H1 (cell line): ENCODE measurements at regions not wholly inside any gene's neighbourhood (a gene's known extent, or its start where the extent isn't known, plus 50 kb on each side); places are given as distances from the start of the nearest gene placed in this dataset.

Source experiments
- CTCF ChIA-PET: fragments of 300-600 bp; sonication (Branson Sonifier 250); formaldehyde crosslinking; loops from one replicate; lab custom pipeline; 2021; ENCODE audit not compliant: partially characterized antibody; lab: Charles Lee
- POLR2A ChIA-PET: fragments of 300-600 bp; sonication (Branson Sonifier 250); formaldehyde crosslinking; loops from one replicate; lab custom pipeline; 2021; ENCODE audit warnings: inconsistent platforms; ENCODE audit not compliant: partially characterized antibody; lab: Charles Lee
- DNase-seq, 2 experiments: peaks; one replicate each; pipeline versions ENCODE4 v3.0.0 to v3.0.0-alpha.2; 2010 to 2022; ENCODE audit warnings: low spot score in 2 of 2, low read depth in 1 of 2, mixed read lengths in 1 of 2
- FAIRE-seq: peaks from 2 replicates; lab custom pipeline; 2011; peaks lifted over from hg19 to GRCh38; lab: Jason Lieb, UNC
- H2AFZ ChIP-seq: 2 replicates; pipeline ENCODE4 v1.8.1; 2012; ENCODE audit warnings: low read length, inconsistent platforms
- H2AK5ac ChIP-seq: 2 replicates; pipeline ENCODE4 v1.6.1; 2013; ENCODE audit warnings: low read depth, low read length
- H2BK120ac ChIP-seq: replicated peaks from 2 replicates; pipeline ENCODE3; 2013; ENCODE audit warnings: low read depth, low read length, inconsistent platforms
- H2BK12ac ChIP-seq: 2 replicates; pipeline ENCODE4 v1.6.1; 2013; ENCODE audit warnings: low read depth, low read length
- H2BK15ac ChIP-seq: 2 replicates; pipeline ENCODE4 v1.6.1; 2013; ENCODE audit warnings: low read length
- H2BK20ac ChIP-seq: 2 replicates; pipeline ENCODE4 v1.6.1; 2013; ENCODE audit warnings: low read length
- H2BK5ac ChIP-seq: 2 replicates; pipeline ENCODE4 v1.6.1; 2013; ENCODE audit warnings: low read depth, low read length
- H3K14ac ChIP-seq: 2 replicates; pipeline ENCODE4 v1.6.1; 2013; ENCODE audit warnings: inconsistent platforms; ENCODE audit not compliant: insufficient read length
- H3K18ac ChIP-seq: 2 replicates; pipeline ENCODE4 v1.6.1; 2013; ENCODE audit warnings: low read length; ENCODE audit errors: extremely low read depth
- H3K23ac ChIP-seq: 2 replicates; pipeline ENCODE4 v1.6.1; 2013; ENCODE audit warnings: inconsistent platforms; ENCODE audit not compliant: insufficient read length
- H3K23me2 ChIP-seq: 2 replicates; pipeline ENCODE4 v1.6.1; 2013; ENCODE audit warnings: low read depth, low read length
- H3K27ac ChIP-seq: 2 replicates; pipeline ENCODE4 v1.6.1; 2011; ENCODE audit warnings: low read depth, low read length, inconsistent platforms
- H3K27me3 ChIP-seq, 4 experiments: replicated peaks in 1 of 4; 1 replicate in 1 of 4; 2 replicates in 3 of 4; pipeline versions ENCODE4 v1.6.1 to v1.8.1; 2011 to 2013; ENCODE audit warnings: low read length in 3 of 4, mild to moderate bottlenecking in 3 of 4, inconsistent platforms in 2 of 4, mixed read lengths in 2 of 4, moderate library complexity in 1 of 4; ENCODE audit not compliant: control insufficient read depth in 3 of 4, insufficient read depth in 3 of 4; ENCODE audit errors: extremely low read depth in 1 of 4
- H3K36me3 ChIP-seq, 4 experiments: 2 replicates each; pipeline versions ENCODE4 v1.6.1 to v1.8.1; 2011 to 2013; ENCODE audit warnings: mild to moderate bottlenecking in 4 of 4, low read length in 3 of 4, moderate library complexity in 2 of 4, control low read depth in 1 of 4, inconsistent platforms in 1 of 4; ENCODE audit not compliant: insufficient read depth in 4 of 4, control insufficient read depth in 2 of 4
- H3K4ac ChIP-seq: replicated peaks from 2 replicates; pipeline ENCODE3; 2013; ENCODE audit warnings: low read length, low read depth, mixed read lengths, inconsistent platforms; ENCODE audit not compliant: insufficient read length
- H3K4me1 ChIP-seq, 4 experiments: replicated peaks in 1 of 4; 1 replicate in 1 of 4; 2 replicates in 3 of 4; pipeline versions ENCODE4 v1.6.1 to v1.8.1; 2011 to 2013; ENCODE audit warnings: low read length in 3 of 4, inconsistent platforms in 2 of 4, mixed read lengths in 1 of 4; ENCODE audit not compliant: insufficient read depth in 4 of 4, control insufficient read depth in 3 of 4
- H3K4me2 ChIP-seq, 2 experiments: 2 replicates each; pipeline versions ENCODE4 v1.6.1 to v1.8.1; 2011 to 2013; ENCODE audit warnings: low read depth in 2 of 2, low read length in 2 of 2, control low read depth in 1 of 2, inconsistent platforms in 1 of 2, mild to moderate bottlenecking in 1 of 2; ENCODE audit not compliant: insufficient read depth in 1 of 2
- H3K4me3 ChIP-seq, 4 experiments: fragments of 200-600, 300-600 bp in 1 of 4; sonication (generic), shearing (Covaris generic), sonication (Bioruptor Twin) in 1 of 4; 2 replicates each; pipeline versions ENCODE4 v1.5.1 to v1.8.1; 2011 to 2016; ENCODE audit warnings: low read length in 4 of 4, low read depth in 3 of 4, control low read depth in 2 of 4, inconsistent platforms in 2 of 4, mild to moderate bottlenecking in 2 of 4, mixed read lengths in 1 of 4, moderate library complexity in 1 of 4; ENCODE audit not compliant: insufficient read depth in 2 of 4; ENCODE audit errors: extremely low read depth in 1 of 4
- H3K56ac ChIP-seq: replicated peaks from 2 replicates; pipeline ENCODE3; 2013; ENCODE audit warnings: low read depth, mild to moderate bottlenecking, mixed read lengths, low read length, inconsistent platforms; ENCODE audit not compliant: insufficient read length
- H3K79me1 ChIP-seq: 2 replicates; pipeline ENCODE4 v1.6.1; 2013; ENCODE audit warnings: low read depth, low read length, control low read depth
- H3K79me2 ChIP-seq, 2 experiments: 2 replicates each; pipeline versions ENCODE4 v1.6.1 to v1.8.1; 2012 to 2013; ENCODE audit warnings: low read length in 2 of 2, mild to moderate bottlenecking in 2 of 2, inconsistent platforms in 1 of 2; ENCODE audit not compliant: insufficient read depth in 2 of 2, control insufficient read depth in 1 of 2
- H3K9ac ChIP-seq, 4 experiments: replicated peaks in 1 of 4; 1 replicate in 1 of 4; 2 replicates in 3 of 4; pipeline versions ENCODE4 v1.6.1 to v1.8.1; 2011 to 2013; ENCODE audit warnings: low read depth in 3 of 4, low read length in 3 of 4, control low read depth in 2 of 4, mild to moderate bottlenecking in 2 of 4, moderate library complexity in 2 of 4, inconsistent platforms in 1 of 4; ENCODE audit errors: extremely low read depth in 1 of 4
- H3K9me3 ChIP-seq, 2 experiments: 2 replicates each; pipeline versions ENCODE4 v1.6.1 to v1.8.1; 2012 to 2013; ENCODE audit warnings: mild to moderate bottlenecking in 2 of 2, moderate library complexity in 2 of 2, control low read depth in 1 of 2, inconsistent platforms in 1 of 2, low read depth in 1 of 2, low read length in 1 of 2, mixed read lengths in 1 of 2; ENCODE audit not compliant: insufficient read depth in 2 of 2
- H4K20me1 ChIP-seq, 2 experiments: replicated peaks in 1 of 2; 2 replicates each; pipeline versions ENCODE3 to v1.8.1; 2011 to 2013; ENCODE audit warnings: inconsistent platforms in 2 of 2, low read length in 2 of 2, mild to moderate bottlenecking in 1 of 2; ENCODE audit not compliant: insufficient read depth in 2 of 2, control insufficient read depth in 1 of 2
- H4K5ac ChIP-seq: 2 replicates; pipeline ENCODE4 v1.6.1; 2013; ENCODE audit warnings: low read length, low read depth, mixed read lengths, inconsistent platforms; ENCODE audit not compliant: insufficient read length
- H4K8ac ChIP-seq: 2 replicates; pipeline ENCODE4 v1.8.0; 2013; ENCODE audit warnings: mild to moderate bottlenecking, moderate library complexity, low read length, inconsistent platforms; ENCODE audit not compliant: insufficient read depth; ENCODE audit errors: extremely low read depth
- H4K91ac ChIP-seq: replicated peaks from 2 replicates; pipeline ENCODE3; 2013; ENCODE audit warnings: low read length, mixed read lengths, inconsistent platforms; ENCODE audit not compliant: insufficient read length
- BCL11A ChIP-seq, 2 experiments: IDR thresholded peaks; one replicate each; pipeline ENCODE4 v1.6.1; 2011; ENCODE audit warnings: low read depth in 2 of 2, low read length in 2 of 2, mild to moderate bottlenecking in 2 of 2
- GTF2F1 ChIP-seq: IDR thresholded peaks from 2 replicates; pipeline ENCODE4 v1.6.1; 2012; ENCODE audit warnings: low read depth, low read length, improper control_type of control experiment, borderline replicate concordance
- HDAC2 ChIP-seq, 2 experiments: fragments of 300-600 bp in 1 of 2; sonication (generic) in 1 of 2; IDR thresholded peaks; 2 replicates each; pipeline ENCODE4 v1.6.1; 2011 to 2012; ENCODE audit warnings: low read depth in 2 of 2, low read length in 2 of 2, mild to moderate bottlenecking in 2 of 2, moderate library complexity in 2 of 2, borderline replicate concordance in 1 of 2, inconsistent platforms in 1 of 2
- HDAC6 ChIP-seq: IDR thresholded peaks from one replicate; pipeline ENCODE4 v1.7.1; 2012; ENCODE audit warnings: low read depth, mild to moderate bottlenecking, inconsistent platforms, low read length, moderate library complexity
- JUND ChIP-seq: IDR thresholded peaks from 2 replicates; pipeline ENCODE4 v1.6.1; 2011; ENCODE audit warnings: mild to moderate bottlenecking, improper control_type of control experiment, low read length
- KDM1A ChIP-seq: fragments of 200-600, 300-600 bp; sonication (generic); IDR thresholded peaks from 2 replicates; pipeline ENCODE4 v1.7.1; 2016; ENCODE audit warnings: mild to moderate bottlenecking, low read length, borderline replicate concordance
- KDM5A ChIP-seq: fragments of 200-600 bp; IDR thresholded peaks from 2 replicates; pipeline ENCODE4 v1.7.1; 2012; ENCODE audit warnings: mild to moderate bottlenecking, low read length, inconsistent platforms, mixed read lengths
- RAD21 ChIP-seq, 2 experiments: IDR thresholded peaks in 1 of 2; conservative IDR thresholded peaks in 1 of 2; 2 replicates each; pipeline ENCODE4 v1.6.1; 2011; ENCODE audit warnings: low read depth in 2 of 2, low read length in 2 of 2, improper control_type of control experiment in 1 of 2, inconsistent platforms in 1 of 2, mild to moderate bottlenecking in 1 of 2, moderate library complexity in 1 of 2
- SIN3A ChIP-seq, 2 experiments: IDR thresholded peaks in 1 of 2; conservative IDR thresholded peaks in 1 of 2; 2 replicates each; pipeline ENCODE4 v1.6.1; 2011 to 2012; ENCODE audit warnings: low read length in 2 of 2, improper control_type of control experiment in 1 of 2, low read depth in 1 of 2, mild to moderate bottlenecking in 1 of 2
- SP2 ChIP-seq: IDR thresholded peaks from 2 replicates; pipeline ENCODE4 v1.6.1; 2012; ENCODE audit warnings: mild to moderate bottlenecking, low read length, inconsistent platforms
- SP4 ChIP-seq: IDR thresholded peaks from 2 replicates; pipeline ENCODE4 v1.6.1; 2012; ENCODE audit warnings: low read length, inconsistent platforms
- WGBS, 2 experiments: shearing (Covaris generic) in 1 of 2; methylation state at CpG; one replicate each; pipeline versions ENCODE4 v1.1.6 to v1.1.7; 2013 to 2015; ENCODE audit warnings: low lambda C conversion rate in 2 of 2, mixed read lengths in 2 of 2, inconsistent platforms in 1 of 2, low coverage in 1 of 2, missing lambda C conversion rate in 1 of 2; ENCODE audit not compliant: insufficient replicate concordance in 2 of 2, insufficient coverage in 1 of 2, insufficient read length in 1 of 2; ENCODE audit errors: extremely low coverage in 1 of 2, missing lambda C conversion rate in 1 of 2; 5-methylcytosine and 5-hydroxymethylcytosine counted together
- TF ChIP-seq, protein P1 (sequence below): IDR thresholded peaks from 2 replicates; pipeline ENCODE4 v1.6.1; 2011; ENCODE audit warnings: low read depth, mild to moderate bottlenecking, low read length; ENCODE audit not compliant: insufficient read depth

DNA sequence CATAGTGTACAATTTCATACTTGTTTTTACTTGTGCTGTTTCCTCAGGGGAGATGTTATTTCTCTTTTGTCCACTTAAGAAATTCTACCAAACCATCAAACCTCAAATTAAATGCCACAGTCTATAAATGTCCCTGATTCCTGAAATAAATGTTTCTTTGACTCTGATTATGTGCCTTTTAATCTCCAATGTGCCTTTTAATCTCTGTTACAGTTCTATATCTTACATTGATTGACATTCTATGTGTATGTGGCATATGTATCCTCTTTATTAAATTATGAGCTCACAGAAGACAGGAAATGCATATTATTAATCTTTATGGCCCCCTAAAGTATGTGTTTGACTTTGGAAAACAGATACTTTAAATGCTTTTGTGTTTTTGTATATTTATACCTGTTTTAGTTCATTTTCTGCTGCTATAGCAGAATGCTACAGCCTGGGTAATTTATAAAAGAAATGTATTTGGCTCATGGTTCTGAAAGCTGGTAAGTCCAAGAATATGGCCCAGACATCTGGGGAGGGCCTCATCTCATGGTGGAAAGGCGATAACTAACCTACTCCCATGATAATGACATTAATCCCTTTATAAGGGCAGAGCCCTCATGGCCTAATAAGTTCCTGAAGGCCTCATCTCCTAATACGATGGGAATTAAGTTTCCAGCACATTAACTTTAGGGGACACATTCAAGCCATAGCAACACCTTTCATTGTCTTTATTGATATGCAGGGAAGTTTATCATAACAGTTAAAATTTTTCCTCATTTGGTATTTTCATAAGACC, 403.9 kb downstream of the LIG4 start:
- H2AK5ac ChIP-seq, result no peak overlapping the region
- no peak overlapping the region for H3K4me2 ChIP-seq
- no peak overlapping the region for H3K4ac ChIP-seq
- ChIA-PET CTCF (no interaction called here), POLR2A (no interaction called here)
- no peaks in the 10 kb centered on the region for H3K36me3 ChIP-seq
- no peak overlapping the region for H4K5ac ChIP-seq
- WGBS, 2 experiments, result 85% methylated on average over 2 of the region's 2 CpGs; no CpG with 5 or more reads in 1 of the 2 experiments
- no peak overlapping the region for H4K8ac ChIP-seq
- H3K56ac ChIP-seq, result no peak overlapping the region
- no peaks in the 10 kb centered on the region for H3K23me2 ChIP-seq
- no peak overlapping the region for H3K23ac ChIP-seq
- no peak overlapping the region for H3K27ac ChIP-seq
- H3K79me1 ChIP-seq, result no peaks in the 10 kb centered on the region
- H3K14ac ChIP-seq, result no peak overlapping the region
- no peaks in the 10 kb centered on the region; a peak in 1 of 7 replicates for H3K4me1 ChIP-seq
- no peak overlapping the region for H2BK5ac ChIP-seq
- no peak overlapping the region for H3K18ac ChIP-seq
- H2BK15ac ChIP-seq, result no peak overlapping the region
- H2BK12ac ChIP-seq, result no peak overlapping the region
- H3K9me3 ChIP-seq, result no peaks in the 10 kb centered on the region
- DNase-seq, result no peak
- 0 out of 4 replicates have a peak, but pooled peaks cover 0 to 2% of the 10 kb centered on the region in 2 experiments for H3K79me2 ChIP-seq
- no peak overlapping the region for H2AFZ ChIP-seq
- no peaks in the 10 kb centered on the region for H3K27me3 ChIP-seq
- no peak overlapping the region for H3K4me3 ChIP-seq
- no peak overlapping the region for H2BK120ac ChIP-seq
- no peak overlapping the region for H3K9ac ChIP-seq
- no peaks in the 10 kb centered on the region for H4K20me1 ChIP-seq
- H4K91ac ChIP-seq, result no peak overlapping the region
- no peak overlapping the region for H2BK20ac ChIP-seq
- no peak for FAIRE-seq
- TF ChIP-seq JUND (no peak), HDAC2 (IDR thresholded peaks at IDR 0.05; ENCODE audit: borderline replicate concordance in 1 of 2, low read depth in 2 of 2, low read length in 2 of 2) (no peak), SP2 (no peak), KDM5A (no peak), SIN3A (conservative IDR thresholded peaks at IDR 0.05 in 1 of 2, IDR thresholded peaks at IDR 0.05 in 1 of 2; ENCODE audit: low read depth in 1 of 2, low read length in 2 of 2) (no peak), RAD21 (IDR thresholded peaks at IDR 0.05 in 1 of 2, conservative IDR thresholded peaks at IDR 0.05 in 1 of 2; ENCODE audit: low read depth in 2 of 2, low read length in 2 of 2) (no peak), HDAC6 (no peak), KDM1A (no peak), BCL11A (IDR thresholded peaks at IDR 0.05; ENCODE audit: low read depth in 2 of 2, low read length in 2 of 2) (no peak), SP4 (no peak), GTF2F1 (no peak)
- TF ChIP-seq, protein P1, sequence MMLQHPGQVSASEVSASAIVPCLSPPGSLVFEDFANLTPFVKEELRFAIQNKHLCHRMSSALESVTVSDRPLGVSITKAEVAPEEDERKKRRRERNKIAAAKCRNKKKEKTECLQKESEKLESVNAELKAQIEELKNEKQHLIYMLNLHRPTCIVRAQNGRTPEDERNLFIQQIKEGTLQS, result no peak
